Peyer's patch (tissue), 4 donors: ENCODE measurements at regions not wholly inside any gene's neighbourhood (a gene's known extent, or its start where the extent isn't known, plus 50 kb on each side); places are given as distances from the start of the nearest gene placed in this dataset.
"Not testable (repeated sequence)": the region's sequence is repeated elsewhere in the genome, so short reads cannot be mapped to it uniquely, and the experiment has no call there.

Source experiments
- DNase-seq, 3 donors: peaks; one replicate each; pipeline ENCODE4 v3.0.0-alpha.2; 2017 to 2019
- H3K27ac ChIP-seq, 4 donors: fragments of 200-600 bp; sonication (generic); one replicate each; pipeline ENCODE4 v1.5.1; 2016 to 2019
- H3K27me3 ChIP-seq, 2 donors: fragments of 200-600 bp; sonication (generic); one replicate each; pipeline ENCODE4 v1.5.1; 2019
- H3K36me3 ChIP-seq, 3 donors: fragments of 200-600 bp; sonication (generic); one replicate each; pipeline ENCODE4 v1.5.1; 2016 to 2019
- H3K4me1 ChIP-seq, 4 donors: fragments of 200-600 bp; sonication (generic); one replicate each; pipeline ENCODE4 v1.5.1; 2016 to 2019
- H3K4me3 ChIP-seq, 4 donors: fragments of 200-600 bp; sonication (generic); 1 replicate in 3 of 4; 2 replicates in 1 of 4; pipeline ENCODE4 v1.5.1; 2016 to 2019; ENCODE audit warnings: mild to moderate bottlenecking in 1 of 4
- H3K9me3 ChIP-seq, 4 donors: fragments of 200-600 bp; sonication (generic); one replicate each; pipeline ENCODE4 v1.5.1; 2016 to 2019; ENCODE audit warnings: mild to moderate bottlenecking in 1 of 4
- POLR2A ChIP-seq, 2 donors: fragments of 450-650 bp; IDR thresholded peaks; one replicate each; pipeline ENCODE4 v1.5.1; 2017; ENCODE audit warnings: antibody characterized with exemption in 2 of 2, mild to moderate bottlenecking in 2 of 2, moderate library complexity in 2 of 2
- TF ChIP-seq, protein P1 (sequence below), 6 experiments: fragments of 450-650 bp in 4 of 6; fragments of 200-600 bp in 2 of 6; sonication (generic) in 1 of 6; IDR thresholded peaks; one replicate each; pipeline ENCODE4 v1.5.1; 2017 to 2019; ENCODE audit warnings: antibody characterized with exemption in 6 of 6, mild to moderate bottlenecking in 3 of 6, moderate library complexity in 1 of 6

DNA sequence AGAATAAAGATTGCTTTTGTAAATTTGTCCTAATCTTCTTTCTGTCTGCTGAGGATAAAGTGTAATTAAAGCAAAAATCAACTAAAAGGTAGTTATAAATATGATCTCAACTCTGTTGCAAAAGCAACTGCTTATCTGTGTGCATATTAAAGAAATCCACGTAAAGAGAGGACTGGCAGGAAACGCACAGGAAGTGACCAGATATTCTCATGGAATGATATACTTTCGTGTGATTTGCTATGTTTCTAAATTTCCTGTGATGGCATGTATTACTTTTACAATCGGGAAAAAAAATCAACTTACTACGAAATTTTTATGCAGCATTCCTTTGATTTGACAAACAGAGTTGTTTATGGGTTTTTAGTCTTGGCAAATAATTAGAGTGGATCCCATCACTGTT lies 75.4 kb downstream of the RGS2 start:
- no peak for TF ChIP-seq POLR2A (IDR thresholded peaks at IDR 0.05)
- TF ChIP-seq, protein P1, sequence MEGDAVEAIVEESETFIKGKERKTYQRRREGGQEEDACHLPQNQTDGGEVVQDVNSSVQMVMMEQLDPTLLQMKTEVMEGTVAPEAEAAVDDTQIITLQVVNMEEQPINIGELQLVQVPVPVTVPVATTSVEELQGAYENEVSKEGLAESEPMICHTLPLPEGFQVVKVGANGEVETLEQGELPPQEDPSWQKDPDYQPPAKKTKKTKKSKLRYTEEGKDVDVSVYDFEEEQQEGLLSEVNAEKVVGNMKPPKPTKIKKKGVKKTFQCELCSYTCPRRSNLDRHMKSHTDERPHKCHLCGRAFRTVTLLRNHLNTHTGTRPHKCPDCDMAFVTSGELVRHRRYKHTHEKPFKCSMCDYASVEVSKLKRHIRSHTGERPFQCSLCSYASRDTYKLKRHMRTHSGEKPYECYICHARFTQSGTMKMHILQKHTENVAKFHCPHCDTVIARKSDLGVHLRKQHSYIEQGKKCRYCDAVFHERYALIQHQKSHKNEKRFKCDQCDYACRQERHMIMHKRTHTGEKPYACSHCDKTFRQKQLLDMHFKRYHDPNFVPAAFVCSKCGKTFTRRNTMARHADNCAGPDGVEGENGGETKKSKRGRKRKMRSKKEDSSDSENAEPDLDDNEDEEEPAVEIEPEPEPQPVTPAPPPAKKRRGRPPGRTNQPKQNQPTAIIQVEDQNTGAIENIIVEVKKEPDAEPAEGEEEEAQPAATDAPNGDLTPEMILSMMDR (IDR thresholded peaks at IDR 0.05), result no peak
- no peak for DNase-seq
- Histone ChIP-seq H3K36me3 (no peaks in the 10 kb centered on the region), H3K4me1 (no peaks in the 10 kb centered on the region), H3K9me3 (no peaks in the 10 kb centered on the region), H3K27me3 (no peaks in the 10 kb centered on the region), H3K4me3 (no peak overlapping the region), H3K27ac (no peak overlapping the region)

DNA sequence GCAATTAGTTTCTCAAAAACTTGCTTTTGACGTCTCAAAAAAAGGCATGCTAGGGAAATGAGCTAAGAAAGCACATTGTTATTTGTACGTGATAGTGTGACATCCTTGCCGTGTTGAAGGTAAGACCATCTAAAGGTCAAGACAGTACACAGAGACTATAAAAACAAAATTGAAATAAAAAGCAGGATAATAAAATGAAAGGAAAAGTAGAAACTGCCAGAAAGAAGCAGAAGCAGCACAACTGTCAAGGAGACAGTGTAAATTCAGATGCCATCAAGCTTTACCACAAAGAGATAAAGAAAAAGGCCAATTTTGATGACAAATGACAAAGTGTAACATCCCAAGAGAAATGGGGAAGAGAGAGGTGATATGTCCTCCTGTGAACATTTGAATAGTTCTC lies 76.5 kb downstream of the RGS2 start:
- not testable (repeated sequence) for H3K27ac ChIP-seq, H3K27me3 ChIP-seq, H3K36me3 ChIP-seq, H3K9me3 ChIP-seq, H3K4me3 ChIP-seq, DNase-seq, H3K4me1 ChIP-seq

DNA sequence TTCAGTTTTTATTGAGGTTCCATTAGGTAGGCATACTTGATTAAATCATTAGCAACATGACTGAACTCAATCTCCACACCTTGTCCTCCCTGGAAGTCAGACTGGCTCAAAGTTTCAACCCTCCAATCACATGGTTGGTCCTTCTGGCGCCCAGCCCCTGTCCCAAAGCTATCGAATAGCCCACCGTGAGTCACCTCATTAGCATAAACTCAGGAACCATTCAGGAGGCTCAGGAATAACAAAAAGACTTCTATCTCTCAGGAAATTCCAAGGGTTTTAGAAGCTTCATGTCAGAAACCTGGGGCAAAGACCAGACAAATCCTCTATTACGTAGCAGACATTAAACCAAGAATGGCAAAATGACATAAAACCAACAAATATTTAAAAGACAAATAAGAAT lies 78.6 kb downstream of the RGS2 start:
- H3K4me3 ChIP-seq, result no peak overlapping the region
- H3K9me3 ChIP-seq, result no peaks in the 10 kb centered on the region
- H3K27ac ChIP-seq, result no peak overlapping the region
- H3K4me1 ChIP-seq, result no peaks in the 10 kb centered on the region
- H3K27me3 ChIP-seq, result no peaks in the 10 kb centered on the region
- H3K36me3 ChIP-seq, result no peaks in the 10 kb centered on the region
- TF ChIP-seq, protein P1 (IDR thresholded peaks at IDR 0.05), result no peak
- TF ChIP-seq POLR2A (IDR thresholded peaks at IDR 0.05), result no peak
- no peak for DNase-seq

DNA sequence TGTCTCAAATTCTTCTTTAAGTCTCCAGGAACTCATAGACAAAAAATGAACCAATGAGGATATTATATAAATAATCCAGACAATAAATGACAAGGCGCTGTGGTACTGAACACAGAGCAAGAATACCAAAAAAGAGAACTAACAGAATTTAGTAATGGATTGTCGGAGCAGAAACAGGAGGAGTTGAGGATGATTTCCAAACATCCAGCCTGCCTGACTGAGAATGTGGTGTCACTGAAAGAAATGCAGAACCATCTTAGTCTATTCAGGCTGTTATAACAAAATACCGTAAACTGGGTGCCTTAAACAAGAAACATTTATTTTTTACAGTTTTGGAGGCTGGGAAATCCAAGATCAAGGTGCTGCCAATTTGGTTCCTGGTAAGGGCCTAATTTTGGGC lies 79.7 kb downstream of the RGS2 start:
- TF ChIP-seq, protein P1 (IDR thresholded peaks at IDR 0.05), result no peak
- TF ChIP-seq POLR2A (IDR thresholded peaks at IDR 0.05), result no peak
- Histone ChIP-seq H3K27me3 (no peaks in the 10 kb centered on the region), H3K9me3 (no peaks in the 10 kb centered on the region), H3K36me3 (no peaks in the 10 kb centered on the region), H3K4me1 (no peaks in the 10 kb centered on the region), H3K27ac (no peak overlapping the region), H3K4me3 (no peak overlapping the region)
- DNase-seq, result no peak

DNA sequence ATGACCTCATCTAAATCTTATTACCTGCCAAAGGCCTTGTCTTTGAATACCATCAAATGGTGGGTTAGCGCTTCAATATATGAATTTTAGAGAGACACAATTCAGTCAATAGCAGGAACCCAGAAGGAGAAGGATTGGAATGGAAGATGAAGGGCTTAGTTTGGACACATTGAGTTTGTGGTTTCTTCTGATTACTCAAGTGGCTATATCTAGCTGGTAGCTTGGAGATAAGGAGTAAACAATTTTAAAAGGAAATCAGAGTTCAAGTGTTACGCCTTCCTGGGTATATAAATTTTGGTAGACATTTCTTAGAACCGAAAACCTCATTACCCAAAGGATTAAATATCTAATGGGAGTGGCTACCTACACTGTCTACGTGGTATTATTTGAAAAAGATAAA lies 80.2 kb downstream of the RGS2 start:
- TF ChIP-seq, protein P1 (IDR thresholded peaks at IDR 0.05), result no peak
- no peak for TF ChIP-seq POLR2A (IDR thresholded peaks at IDR 0.05)
- Histone ChIP-seq H3K27ac (no peak overlapping the region), H3K9me3 (no peaks in the 10 kb centered on the region)

DNA sequence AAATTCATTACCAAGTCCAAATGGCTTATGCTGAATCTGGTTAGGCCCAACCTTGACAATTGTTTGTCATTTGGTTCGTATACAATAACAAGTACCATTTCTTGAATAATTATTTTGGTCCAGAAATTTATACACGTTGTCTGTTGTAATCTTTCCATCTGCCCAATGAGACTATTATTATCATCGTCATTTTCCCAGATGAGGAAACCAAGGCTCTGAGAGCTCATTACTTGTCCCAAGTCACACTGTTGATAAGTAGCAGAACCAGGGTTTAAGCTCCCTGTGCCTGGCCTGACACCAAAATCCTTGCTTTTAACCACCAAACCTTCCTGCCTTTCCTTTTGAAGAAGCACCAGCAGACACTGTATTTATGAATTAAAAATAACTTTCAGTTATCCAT lies 81.3 kb downstream of the RGS2 start:
- Histone ChIP-seq H3K4me3 (no peak overlapping the region), H3K27me3 (no peaks in the 10 kb centered on the region), H3K4me1 (no peaks in the 10 kb centered on the region), H3K9me3 (no peaks in the 10 kb centered on the region), H3K36me3 (no peaks in the 10 kb centered on the region), H3K27ac (no peak overlapping the region)
- no peak for TF ChIP-seq POLR2A (IDR thresholded peaks at IDR 0.05)
- TF ChIP-seq, protein P1 (IDR thresholded peaks at IDR 0.05), result no peak
- DNase-seq, result no peak

More for the DNA sequence above, 80.2 kb downstream of the RGS2 start:
- Histone ChIP-seq H3K4me1 (no peaks in the 10 kb centered on the region), H3K36me3 (no peaks in the 10 kb centered on the region), H3K4me3 (no peak overlapping the region), H3K27me3 (no peaks in the 10 kb centered on the region)
- no peak for DNase-seq
